CD14-positive monocyte (primary cell): ENCODE measurements at regions not wholly inside any gene's neighbourhood (a gene's known extent, or its start where the extent isn't known, plus 50 kb on each side); places are given as distances from the start of the nearest gene placed in this dataset.

ENCODE experiments used
- DNase-seq, 3 donors: peaks; one replicate each; pipeline ENCODE4 v3.0.0-alpha.2; 2011 to 2022
- H2AFZ ChIP-seq: 2 replicates; pipeline ENCODE4 v1.6.0; 2012; ENCODE audit warnings: mild to moderate bottlenecking, low read depth, low read length, inconsistent platforms; ENCODE audit not compliant: insufficient read depth, poor library complexity, severe bottlenecking
- H3K27ac ChIP-seq, 2 donors: 1 replicate in 1 of 2; 2 replicates in 1 of 2; pipeline ENCODE4 v1.5.1; 2012 to 2013; ENCODE audit warnings: low read length in 2 of 2, control low read depth in 1 of 2, inconsistent platforms in 1 of 2, low read depth in 1 of 2, mild to moderate bottlenecking in 1 of 2
- H3K27me3 ChIP-seq, 2 donors: one replicate each; pipeline versions ENCODE4 v1.6.0 to v1.6.1; 2011 to 2013; ENCODE audit warnings: low read length in 2 of 2; ENCODE audit not compliant: control insufficient read depth in 2 of 2, insufficient read depth in 2 of 2
- H3K36me3 ChIP-seq, 2 donors: replicated peaks in 1 of 2; 1 replicate in 1 of 2; 2 replicates in 1 of 2; pipeline versions ENCODE4 v1.5.1 to v1.6.1; 2012 to 2013; ENCODE audit warnings: low read length in 2 of 2, control low read depth in 1 of 2, inconsistent platforms in 1 of 2, mild to moderate bottlenecking in 1 of 2; ENCODE audit not compliant: insufficient read depth in 2 of 2, control insufficient read depth in 1 of 2
- H3K4me1 ChIP-seq, 2 donors: 1 replicate in 1 of 2; 2 replicates in 1 of 2; pipeline versions ENCODE4 v1.5.1 to v1.6.1; 2012 to 2013; ENCODE audit warnings: low read length in 2 of 2, control low read depth in 1 of 2, inconsistent platforms in 1 of 2, mild to moderate bottlenecking in 1 of 2, moderate library complexity in 1 of 2; ENCODE audit not compliant: insufficient read depth in 2 of 2, control insufficient read depth in 1 of 2
- H3K4me2 ChIP-seq: replicated peaks from 2 replicates; pipeline ENCODE3; 2012; ENCODE audit warnings: low read length, moderate library complexity, mild to moderate bottlenecking; ENCODE audit not compliant: poor library complexity, severe bottlenecking; ENCODE audit errors: extremely low read depth
- H3K4me3 ChIP-seq, 3 experiments: fragments of 200-600 bp in 1 of 3; sonication (generic) in 1 of 3; replicated peaks in 1 of 3; 1 replicate in 2 of 3; 2 replicates in 1 of 3; pipeline ENCODE4 v1.5.1; 2011 to 2013; ENCODE audit warnings: low read length in 3 of 3, mild to moderate bottlenecking in 3 of 3, control low read depth in 2 of 3, low read depth in 2 of 3, inconsistent platforms in 1 of 3, moderate library complexity in 1 of 3
- H3K79me2 ChIP-seq: 2 replicates; pipeline ENCODE4 v1.6.0; 2012; ENCODE audit warnings: mild to moderate bottlenecking, control low read depth, inconsistent platforms, low read length, moderate library complexity; ENCODE audit not compliant: insufficient read depth
- H3K9ac ChIP-seq: 2 replicates; pipeline ENCODE4 v1.6.0; 2017; ENCODE audit warnings: low read length, mild to moderate bottlenecking; ENCODE audit not compliant: insufficient read depth, poor library complexity, severe bottlenecking
- H3K9me3 ChIP-seq, 2 donors: replicated peaks in 1 of 2; 1 replicate in 1 of 2; 2 replicates in 1 of 2; pipeline versions ENCODE4 v1.5.1 to v1.6.1; 2012 to 2013; ENCODE audit warnings: low read length in 2 of 2, control low read depth in 1 of 2; ENCODE audit not compliant: control insufficient read depth in 1 of 2, insufficient read depth in 1 of 2
- H4K20me1 ChIP-seq: 2 replicates; pipeline ENCODE4 v1.6.0; 2012; ENCODE audit warnings: mild to moderate bottlenecking, low read length, control low read depth, moderate library complexity; ENCODE audit not compliant: insufficient read depth
- H3K27ac Mint-ChIP-seq, 7 donors: one replicate each; pipeline ENCODE4 v1.8.0; 2020; ENCODE audit warnings: mild to moderate bottlenecking in 7 of 7, mixed read lengths in 7 of 7, moderate library complexity in 6 of 7, inconsistent platforms in 2 of 7
- H3K27me3 Mint-ChIP-seq, 3 donors: one replicate each; pipeline ENCODE4 v1.8.0; 2021 to 2022; ENCODE audit warnings: low read depth in 3 of 3, mild to moderate bottlenecking in 3 of 3, mixed read lengths in 3 of 3, moderate library complexity in 3 of 3, inconsistent platforms in 1 of 3
- H3K36me3 Mint-ChIP-seq, 2 donors: one replicate each; pipeline ENCODE4 v1.8.0; 2020; ENCODE audit warnings: mixed read lengths in 2 of 2, inconsistent platforms in 1 of 2, mild to moderate bottlenecking in 1 of 2
- H3K4me1 Mint-ChIP-seq: one replicate; pipeline ENCODE4 v1.8.0; 2020; ENCODE audit warnings: mild to moderate bottlenecking, mixed read lengths
- H3K4me3 Mint-ChIP-seq, 2 donors: one replicate each; pipeline ENCODE4 v1.8.0; 2020; ENCODE audit warnings: mild to moderate bottlenecking in 2 of 2, mixed read lengths in 2 of 2, moderate library complexity in 1 of 2
- H3K9me3 Mint-ChIP-seq, 7 donors: one replicate each; pipeline ENCODE4 v1.8.0; 2020 to 2022; ENCODE audit warnings: mixed read lengths in 7 of 7, mild to moderate bottlenecking in 6 of 7, moderate library complexity in 6 of 7, inconsistent platforms in 2 of 7
- WGBS: methylation state at CpG from one replicate; pipeline ENCODE4 v1.1.5; 2013; ENCODE audit warnings: missing lambda C conversion rate; ENCODE audit not compliant: insufficient coverage; 5-methylcytosine and 5-hydroxymethylcytosine counted together
- intact Hi-C, 2 donors: fragments of 100-400 bp; cut with micrococcal nuclease; formaldehyde crosslinking; loops; one replicate each; pipeline versions ENCODE4 v1.15.0 to v1.15.1; 2023
- TF ChIP-seq, protein P1 (sequence below): fragments of 200-600 bp; IDR thresholded peaks from one replicate; pipeline ENCODE4 v1.8.0; 2022; ENCODE audit warnings: antibody characterized with exemption, mild to moderate bottlenecking

- no peaks in the 10 kb centered on the region for H4K20me1 ChIP-seq
- no peaks in the 10 kb centered on the region for H3K27me3 ChIP-seq
- H3K79me2 ChIP-seq, result no peaks in the 10 kb centered on the region
- Mint-ChIP-seq H3K4me3 (no peak overlapping the region), H3K4me1 (peaks cover 18% of the 10 kb centered on the region), H3K27me3 (no peaks in the 10 kb centered on the region), H3K27ac (peak overlapping the region in 1 of 7 donors; percentile 70), H3K9me3 (no peaks in the 10 kb centered on the region), H3K36me3 (no peaks in the 10 kb centered on the region)
- no peak overlapping the region for H3K4me3 ChIP-seq
- peaks cover 9 to 13% of the 10 kb centered on the region in 2 donors for H3K4me1 ChIP-seq
- no peak overlapping the region for H3K27ac ChIP-seq
- H3K36me3 ChIP-seq, result no peaks in the 10 kb centered on the region
- 100% methylated on average over 5 of the region's 9 CpGs for WGBS
- no peaks in the 10 kb centered on the region for H3K9me3 ChIP-seq
- no peak overlapping the region for H2AFZ ChIP-seq
- TF ChIP-seq, protein P1, sequence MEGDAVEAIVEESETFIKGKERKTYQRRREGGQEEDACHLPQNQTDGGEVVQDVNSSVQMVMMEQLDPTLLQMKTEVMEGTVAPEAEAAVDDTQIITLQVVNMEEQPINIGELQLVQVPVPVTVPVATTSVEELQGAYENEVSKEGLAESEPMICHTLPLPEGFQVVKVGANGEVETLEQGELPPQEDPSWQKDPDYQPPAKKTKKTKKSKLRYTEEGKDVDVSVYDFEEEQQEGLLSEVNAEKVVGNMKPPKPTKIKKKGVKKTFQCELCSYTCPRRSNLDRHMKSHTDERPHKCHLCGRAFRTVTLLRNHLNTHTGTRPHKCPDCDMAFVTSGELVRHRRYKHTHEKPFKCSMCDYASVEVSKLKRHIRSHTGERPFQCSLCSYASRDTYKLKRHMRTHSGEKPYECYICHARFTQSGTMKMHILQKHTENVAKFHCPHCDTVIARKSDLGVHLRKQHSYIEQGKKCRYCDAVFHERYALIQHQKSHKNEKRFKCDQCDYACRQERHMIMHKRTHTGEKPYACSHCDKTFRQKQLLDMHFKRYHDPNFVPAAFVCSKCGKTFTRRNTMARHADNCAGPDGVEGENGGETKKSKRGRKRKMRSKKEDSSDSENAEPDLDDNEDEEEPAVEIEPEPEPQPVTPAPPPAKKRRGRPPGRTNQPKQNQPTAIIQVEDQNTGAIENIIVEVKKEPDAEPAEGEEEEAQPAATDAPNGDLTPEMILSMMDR, result no peak
- no peak for DNase-seq
- H3K9ac ChIP-seq, result no peak overlapping the region
- no peak overlapping the region for H3K4me2 ChIP-seq
- intact Hi-C loops, result loop anchor here in 1 of 2 donors (10.0 kb wide), 1 partner anchor 65 kb away; the partner anchor contains the start of gene LPAR1
Observed at GRCh38 chr9:111099199-111100008, 61.1 kb upstream of the LPAR1 start.

DNA sequence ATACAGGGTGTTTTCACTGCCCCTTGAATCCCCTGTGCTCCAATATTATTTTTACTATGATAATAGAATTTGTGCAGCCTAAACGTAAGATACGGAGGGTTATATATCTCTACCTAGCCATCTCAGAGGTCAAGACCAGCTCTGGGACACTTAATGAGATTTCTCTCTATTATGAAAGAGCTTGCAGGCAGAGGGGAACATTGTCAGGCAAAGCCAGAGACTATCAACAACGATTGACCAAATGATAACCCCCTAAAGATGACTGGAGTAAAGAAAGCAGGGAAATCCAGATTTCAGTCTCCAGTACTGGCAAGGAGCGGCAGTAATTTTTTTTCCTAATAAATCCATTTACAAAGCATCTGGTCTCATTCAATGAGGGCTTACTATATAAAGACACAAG lies 59.8 kb upstream of the LPAR1 start:
- peaks cover 20 to 26% of the 10 kb centered on the region in 2 donors for H3K4me1 ChIP-seq
- no peaks in the 10 kb centered on the region for H3K27me3 ChIP-seq
- no peaks in the 10 kb centered on the region for H3K36me3 ChIP-seq
- TF ChIP-seq, protein P1, result no peak
- H3K27ac Mint-ChIP-seq, result no peak overlapping the region
- no peaks in the 10 kb centered on the region for H3K9me3 ChIP-seq
- DNase-seq, result no peak
- H3K79me2 ChIP-seq, result no peaks in the 10 kb centered on the region
- H3K27ac ChIP-seq, result no peak overlapping the region
- no CpG with 5 or more reads among the region's 4 CpGs for WGBS
- no peaks in the 10 kb centered on the region for H3K27me3 Mint-ChIP-seq
- peaks cover 0 to 2% (median 0%) of the 10 kb centered on the region in 7 donors for H3K9me3 Mint-ChIP-seq
- H3K36me3 Mint-ChIP-seq, result no peaks in the 10 kb centered on the region
- no peak overlapping the region for H3K4me2 ChIP-seq
- peaks cover 30% of the 10 kb centered on the region for H3K4me1 Mint-ChIP-seq
- no peaks in the 10 kb centered on the region for H4K20me1 ChIP-seq
- no peak overlapping the region for H2AFZ ChIP-seq
- H3K4me3 Mint-ChIP-seq, result no peak overlapping the region
- intact Hi-C loops, result no loop called here
- no peak overlapping the region for H3K4me3 ChIP-seq
- no peak overlapping the region for H3K9ac ChIP-seq
